HL-60 (cell line): ENCODE measurements at regions not wholly inside any gene's neighbourhood (a gene's known extent, or its start where the extent isn't known, plus 50 kb on each side); places are given as distances from the start of the nearest gene placed in this dataset.

Experiments
- DNase-seq, 2 experiments: peaks; one replicate each; pipeline ENCODE4 v3.0.0-alpha.2; 2010 to 2020; ENCODE audit warnings: low read depth in 1 of 2, low spot score in 1 of 2
- H3K27ac ChIP-seq: fragments of 250-450 bp; sonication (Bioruptor Pico); replicated peaks from 2 replicates; pipeline ENCODE4 v1.5.1; 2020; ENCODE audit warnings: mild to moderate bottlenecking, moderate library complexity
- H3K27me3 ChIP-seq: fragments of 250-450 bp; sonication (Bioruptor Pico); 2 replicates; pipeline ENCODE4 v1.5.1; 2021; ENCODE audit warnings: mild to moderate bottlenecking, moderate library complexity; ENCODE audit not compliant: insufficient read depth, poor library complexity, severe bottlenecking
- H3K4me3 ChIP-seq: replicated peaks from 2 replicates; pipeline ENCODE4 v1.5.1; 2011; ENCODE audit warnings: mild to moderate bottlenecking, control low read depth, low read length; ENCODE audit not compliant: insufficient read depth
- CTCF ChIP-seq: IDR thresholded peaks from one replicate; pipeline ENCODE4 v1.5.1; 2011; ENCODE audit warnings: low read length, control low read depth, inconsistent platforms; ENCODE audit not compliant: insufficient read depth
- GABPA ChIP-seq: IDR thresholded peaks from 2 replicates; pipeline ENCODE4 v1.6.1; 2012; ENCODE audit warnings: low read depth
- POLR2AphosphoS5 ChIP-seq: IDR thresholded peaks from 2 replicates; pipeline ENCODE4 v1.6.1; 2012; ENCODE audit warnings: low read depth
- REST ChIP-seq: IDR thresholded peaks from 2 replicates; pipeline ENCODE4 v1.6.1; 2012; ENCODE audit warnings: low read depth; ENCODE audit not compliant: insufficient replicate concordance
- SPI1 ChIP-seq: IDR thresholded peaks from 2 replicates; pipeline ENCODE4 v1.6.1; 2012; ENCODE audit warnings: low read depth, mild to moderate bottlenecking, borderline replicate concordance

- TF ChIP-seq REST, result no peak
- TF ChIP-seq CTCF, result no peak
- no peak for TF ChIP-seq POLR2AphosphoS5
- no peak for TF ChIP-seq SPI1
- no peak for TF ChIP-seq GABPA
- Histone ChIP-seq H3K4me3 (no peak overlapping the region), H3K27ac (no peak overlapping the region), H3K27me3 (no peaks in the 10 kb centered on the region)
- no peak for DNase-seq
Measured at GRCh38 chr6:141242957-141243356, 889.8 kb upstream of the GJE1 start.

- Histone ChIP-seq H3K27me3 (no peaks in the 10 kb centered on the region), H3K27ac (no peak overlapping the region), H3K4me3 (no peak overlapping the region)
- no peak for DNase-seq
- TF ChIP-seq POLR2AphosphoS5, result no peak
- TF ChIP-seq CTCF, result no peak
- TF ChIP-seq REST, result no peak
- no peak for TF ChIP-seq SPI1
- TF ChIP-seq GABPA, result no peak
Measured at GRCh38 chr6:141229296-141229695, 903.4 kb upstream of the GJE1 start.

- DNase-seq, result no peak
- Histone ChIP-seq H3K27ac (no peak overlapping the region), H3K4me3 (no peak overlapping the region), H3K27me3 (no peaks in the 10 kb centered on the region)
- TF ChIP-seq GABPA (no peak), POLR2AphosphoS5 (no peak), SPI1 (no peak), REST (no peak), CTCF (no peak)
Measured at GRCh38 chr6:141218583-141218982, 914.1 kb upstream of the GJE1 start.
